GM12891 (cell line): ENCODE measurements at regions not wholly inside any gene's neighbourhood (a gene's known extent, or its start where the extent isn't known, plus 50 kb on each side); places are given as distances from the start of the nearest gene placed in this dataset.

Experiments
- POLR2A ChIP-seq: IDR thresholded peaks from 2 replicates; pipeline ENCODE4 v1.6.1; 2011; ENCODE audit warnings: low read depth, low read length, control low read depth
- POLR2AphosphoS5 ChIP-seq: IDR thresholded peaks from 2 replicates; pipeline ENCODE4 v1.6.1; 2011; ENCODE audit warnings: low read depth, low read length, control low read depth
- TAF1 ChIP-seq: IDR thresholded peaks from 2 replicates; pipeline ENCODE4 v1.6.1; 2011; ENCODE audit warnings: low read depth, low read length, control low read depth

GRCh38 chr17:15177343-15177742 lies 87.8 kb downstream of the PMP22 start:
- TF ChIP-seq TAF1, result no peak
- no peak for TF ChIP-seq POLR2AphosphoS5
- no peak for TF ChIP-seq POLR2A
